Nephron (organoid): ENCODE measurements at regions not wholly inside any gene's neighbourhood (a gene's known extent, or its start where the extent isn't known, plus 50 kb on each side); places are given as distances from the start of the nearest gene placed in this dataset.
"Not testable (repeated sequence)": the region's sequence is repeated elsewhere in the genome, so short reads cannot be mapped to it uniquely, and the experiment has no call there.

Experiments
- H3K27ac Mint-ChIP-seq, 3 experiments: 2 replicates each; pipeline ENCODE4 v1.8.0; 2020; ENCODE audit warnings: mixed read lengths in 3 of 3, mild to moderate bottlenecking in 2 of 3, moderate library complexity in 1 of 3
- H3K27me3 Mint-ChIP-seq: 2 replicates; pipeline ENCODE4 v1.8.0; 2021; ENCODE audit warnings: low read depth, mild to moderate bottlenecking, moderate library complexity, mixed read lengths
- H3K36me3 Mint-ChIP-seq: 2 replicates; pipeline ENCODE4 v1.8.0; 2020; ENCODE audit warnings: low read depth, mixed read lengths
- H3K4me1 Mint-ChIP-seq: 2 replicates; pipeline ENCODE4 v1.8.0; 2020; ENCODE audit warnings: mixed read lengths
- H3K4me3 Mint-ChIP-seq, 3 experiments: 2 replicates each; pipeline ENCODE4 v1.8.0; 2020; ENCODE audit warnings: mild to moderate bottlenecking in 3 of 3, mixed read lengths in 3 of 3, moderate library complexity in 2 of 3
- H3K9me3 Mint-ChIP-seq: 2 replicates; pipeline ENCODE4 v1.8.0; 2020; ENCODE audit warnings: mixed read lengths
- CTCF ChIP-seq, 3 experiments: fragments of 200-600 bp; sonication (generic); IDR thresholded peaks; one replicate each; pipeline ENCODE4 v1.5.0; 2021; ENCODE audit warnings: antibody characterized with exemption in 3 of 3; ENCODE audit not compliant: unreplicated experiment in 3 of 3

GRCh38 chr10:35263827-35264226 is 72.5 kb upstream of the CCNY start:
- not testable (repeated sequence) for H3K27ac Mint-ChIP-seq, H3K4me1 Mint-ChIP-seq, H3K36me3 Mint-ChIP-seq, H3K9me3 Mint-ChIP-seq, H3K4me3 Mint-ChIP-seq, H3K27me3 Mint-ChIP-seq

- not testable (repeated sequence) for H3K27ac Mint-ChIP-seq, H3K9me3 Mint-ChIP-seq, H3K27me3 Mint-ChIP-seq, H3K4me3 Mint-ChIP-seq, H3K36me3 Mint-ChIP-seq
- H3K4me1 Mint-ChIP-seq, result peaks cover 12% of the 10 kb centered on the region
Observed at GRCh38 chr10:35264636-35265035, 71.7 kb upstream of the CCNY start.

- Mint-ChIP-seq H3K4me3 (no peak overlapping the region), H3K27me3 (no peaks in the 10 kb centered on the region), H3K9me3 (no peaks in the 10 kb centered on the region), H3K4me1 (peaks cover 12% of the 10 kb centered on the region), H3K36me3 (no peaks in the 10 kb centered on the region), H3K27ac (peak overlapping the region in 2 of 3 experiments; percentile 67)
- TF ChIP-seq CTCF (IDR thresholded peaks at IDR 0.05; ENCODE audit: unreplicated experiment in 3 of 3), result no peak
Observed at GRCh38 chr10:35265435-35265834, 70.9 kb upstream of the CCNY start.

DNA sequence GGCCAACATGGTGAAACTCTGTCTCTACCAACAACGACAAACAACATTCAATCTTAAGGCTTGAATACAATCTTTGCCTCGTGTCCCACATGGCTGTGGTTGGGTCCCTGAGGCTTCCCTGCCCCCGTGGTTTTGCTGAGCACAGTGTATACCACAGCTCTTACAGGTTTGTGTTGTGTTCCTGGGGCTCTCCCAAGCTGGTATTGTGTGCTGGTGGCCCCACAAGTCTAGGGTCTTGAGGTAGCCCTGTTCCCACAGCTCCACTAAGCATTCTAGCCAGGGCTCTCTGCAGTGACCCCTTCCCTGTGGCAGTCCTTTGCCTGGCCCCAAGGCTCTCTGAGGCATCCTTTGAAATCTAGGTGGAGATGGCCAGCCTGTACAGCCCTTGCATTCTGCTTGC is 68.0 kb upstream of the CCNY start:
- no peaks in the 10 kb centered on the region for H3K36me3 Mint-ChIP-seq
- no peaks in the 10 kb centered on the region for H3K9me3 Mint-ChIP-seq
- TF ChIP-seq CTCF (IDR thresholded peaks at IDR 0.05; ENCODE audit: unreplicated experiment in 3 of 3), result no peak
- peaks cover 23% of the 10 kb centered on the region for H3K4me1 Mint-ChIP-seq
- peak overlapping the region in 1 of 3 experiments; percentile 38 for H3K27ac Mint-ChIP-seq
- no peaks in the 10 kb centered on the region for H3K27me3 Mint-ChIP-seq
- H3K4me3 Mint-ChIP-seq, result no peak overlapping the region

GRCh38 chr10:35268791-35269257 is 67.5 kb upstream of the CCNY start:
- Mint-ChIP-seq H3K4me3 (no peak overlapping the region), H3K27me3 (no peaks in the 10 kb centered on the region), H3K27ac (peak overlapping the region; percentile 34 to 52 (median 38)), H3K4me1 (peaks cover 23% of the 10 kb centered on the region), H3K9me3 (no peaks in the 10 kb centered on the region), H3K36me3 (no peaks in the 10 kb centered on the region)
- no peak for TF ChIP-seq CTCF (IDR thresholded peaks at IDR 0.05; ENCODE audit: unreplicated experiment in 3 of 3)

DNA sequence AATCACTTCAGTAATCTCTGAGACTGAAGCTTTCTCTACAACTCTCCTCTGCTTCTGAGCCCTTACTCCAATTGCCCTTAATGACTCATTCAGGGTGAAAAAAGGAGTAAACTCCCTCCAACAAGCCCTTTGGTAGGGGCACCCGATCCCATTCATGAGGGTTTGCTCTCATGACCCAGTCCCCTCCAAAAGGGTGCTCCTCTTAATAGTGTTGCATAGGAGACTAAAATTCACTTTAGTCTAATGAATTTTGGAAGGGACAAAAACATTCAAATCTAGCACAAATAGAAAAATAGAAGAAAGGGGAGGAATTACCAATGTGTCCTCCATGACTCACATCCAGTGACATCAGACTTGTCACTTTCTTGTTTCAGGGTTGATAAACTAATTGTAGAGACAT is 66.2 kb upstream of the CCNY start:
- TF ChIP-seq CTCF (IDR thresholded peaks at IDR 0.05; ENCODE audit: unreplicated experiment in 3 of 3), result no peak
- Mint-ChIP-seq H3K36me3 (no peaks in the 10 kb centered on the region), H3K9me3 (no peaks in the 10 kb centered on the region), H3K4me1 (peaks cover 23% of the 10 kb centered on the region), H3K4me3 (no peak overlapping the region), H3K27ac (peak overlapping the region in 1 of 3 experiments; percentile 8), H3K27me3 (no peaks in the 10 kb centered on the region)

DNA sequence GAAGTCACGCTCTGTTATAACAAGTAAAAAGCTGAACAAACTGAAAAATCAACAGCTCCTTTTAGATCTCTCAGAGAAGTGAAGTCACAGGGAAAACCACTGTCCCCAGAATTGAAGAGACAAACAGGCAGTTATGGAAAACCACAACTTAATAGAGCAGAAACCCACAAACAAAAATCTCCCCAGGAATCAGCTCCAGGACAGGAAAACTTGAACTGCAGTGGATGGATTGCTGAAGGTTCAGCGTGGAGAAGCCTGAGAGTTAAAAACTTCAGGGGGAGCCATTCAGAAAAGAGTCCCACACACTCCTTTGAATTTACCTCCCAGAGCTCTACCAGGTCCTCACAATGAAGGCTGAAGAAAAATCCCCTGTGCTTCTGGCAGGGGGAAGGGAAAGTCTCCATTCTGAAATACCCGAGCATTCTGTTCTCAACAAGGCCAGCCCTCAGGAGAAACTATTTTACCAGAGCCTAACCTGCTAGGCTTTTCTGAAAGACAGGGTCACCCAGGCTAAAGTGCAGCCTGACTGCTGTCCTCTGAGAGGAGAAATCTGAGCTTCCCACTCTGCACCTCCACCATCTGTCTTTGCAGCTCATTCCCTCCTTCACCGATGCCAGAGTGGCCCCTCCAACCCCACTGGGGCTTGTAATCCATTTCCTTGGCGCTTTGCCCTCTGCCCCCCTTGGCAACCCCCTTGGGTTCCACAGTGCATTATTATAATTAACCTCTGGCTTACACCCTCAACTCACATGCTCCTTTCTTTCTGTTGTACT is 65.0 kb upstream of the CCNY start:
- peaks cover 23% of the 10 kb centered on the region for H3K4me1 Mint-ChIP-seq
- H3K27me3 Mint-ChIP-seq, result no peaks in the 10 kb centered on the region
- H3K36me3 Mint-ChIP-seq, result no peaks in the 10 kb centered on the region
- no peaks in the 10 kb centered on the region for H3K9me3 Mint-ChIP-seq
- no peak overlapping the region for H3K4me3 Mint-ChIP-seq
- H3K27ac Mint-ChIP-seq, result peak overlapping the region; percentile 49 to 83 (median 58)
- no peak for TF ChIP-seq CTCF (IDR thresholded peaks at IDR 0.05; ENCODE audit: unreplicated experiment in 3 of 3)

- H3K4me3 Mint-ChIP-seq, H3K27me3 Mint-ChIP-seq, H3K36me3 Mint-ChIP-seq, H3K9me3 Mint-ChIP-seq: not testable (repeated sequence)
- Mint-ChIP-seq H3K27ac (peak overlapping the region; percentile 49 to 83 (median 58)), H3K4me1 (peaks cover 23% of the 10 kb centered on the region)
Observed at GRCh38 chr10:35271859-35272165, 64.5 kb upstream of the CCNY start.

DNA sequence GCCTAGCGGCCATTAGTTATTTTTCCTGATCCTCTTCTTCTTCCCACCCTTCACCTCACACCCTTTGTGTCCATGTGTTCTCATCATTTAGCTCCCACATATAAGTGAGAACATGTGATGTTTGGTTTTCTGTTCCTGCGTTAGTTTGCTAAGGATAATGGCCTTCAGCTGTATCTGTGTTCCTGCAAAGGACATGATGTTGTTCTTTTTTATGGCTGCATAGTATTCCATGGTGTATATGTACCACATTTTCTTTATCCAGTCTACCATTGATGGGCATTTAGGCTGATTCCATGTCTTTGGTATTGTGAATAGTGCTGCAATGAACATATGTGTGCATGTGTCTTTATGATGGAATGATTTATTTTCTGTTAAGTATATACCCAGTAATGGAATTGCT is 63.9 kb upstream of the CCNY start:
- not testable (repeated sequence) for H3K4me3 Mint-ChIP-seq, H3K9me3 Mint-ChIP-seq, H3K27me3 Mint-ChIP-seq, H3K27ac Mint-ChIP-seq, H3K36me3 Mint-ChIP-seq
- H3K4me1 Mint-ChIP-seq, result peaks cover 20% of the 10 kb centered on the region

DNA sequence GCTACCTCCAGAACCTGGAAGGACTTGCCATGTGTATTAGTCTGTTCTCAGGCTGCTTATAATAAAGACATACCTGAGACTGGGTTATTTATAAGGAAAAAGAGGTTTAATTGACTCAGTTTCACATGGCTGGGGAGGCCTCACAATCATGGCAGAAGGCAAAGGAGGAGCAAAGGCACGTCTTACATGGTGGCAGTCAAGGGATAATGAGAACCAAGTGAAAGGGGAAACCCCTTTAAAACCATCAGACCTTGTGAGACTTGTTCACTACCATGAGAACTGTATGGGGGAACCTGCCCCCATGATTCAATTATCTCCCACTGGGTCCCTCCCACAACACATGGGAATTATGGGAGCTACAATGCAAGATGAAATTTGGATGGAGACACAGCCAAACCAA is 62.3 kb upstream of the CCNY start:
- peaks cover 14% of the 10 kb centered on the region for H3K4me1 Mint-ChIP-seq
- not testable (repeated sequence) for H3K27ac Mint-ChIP-seq, H3K27me3 Mint-ChIP-seq, H3K36me3 Mint-ChIP-seq, H3K9me3 Mint-ChIP-seq, H3K4me3 Mint-ChIP-seq
